C4-2B (cell line): ENCODE measurements at regions not wholly inside any gene's neighbourhood (a gene's known extent, or its start where the extent isn't known, plus 50 kb on each side); places are given as distances from the start of the nearest gene placed in this dataset.

Source experiments
- H3K27ac ChIP-seq: fragments of 450-650 bp; 2 replicates; pipeline ENCODE4 v1.5.1; 2017
- ZFX ChIP-seq: fragments of 450-650 bp; IDR thresholded peaks from 2 replicates; pipeline ENCODE4 v1.6.1; 2017
- TF ChIP-seq, protein P1 (sequence below): fragments of 450-650 bp; conservative IDR thresholded peaks from 2 replicates; pipeline ENCODE4 v1.5.1; 2017; ENCODE audit warnings: mild to moderate bottlenecking

DNA sequence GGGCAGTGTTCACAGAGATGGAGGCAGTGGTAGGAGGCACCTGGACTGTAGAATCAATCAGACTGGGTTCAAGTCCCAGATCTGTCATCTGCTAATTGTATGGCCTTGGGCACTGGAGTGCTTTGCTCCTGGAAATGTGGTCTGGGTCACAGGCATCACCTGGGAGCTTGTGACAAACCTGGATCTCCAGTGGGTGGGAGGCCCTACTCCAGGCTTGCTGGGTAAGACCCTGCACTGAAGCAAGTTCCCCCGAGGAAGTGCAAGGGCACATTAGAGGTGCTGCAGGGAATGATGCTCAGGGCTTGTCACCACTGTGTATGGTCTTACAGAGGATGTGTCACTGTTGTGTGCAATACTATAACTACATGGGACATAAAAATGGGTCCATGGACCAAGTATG, 220.5 kb upstream of the ID2 start:
- TF ChIP-seq, protein P1, sequence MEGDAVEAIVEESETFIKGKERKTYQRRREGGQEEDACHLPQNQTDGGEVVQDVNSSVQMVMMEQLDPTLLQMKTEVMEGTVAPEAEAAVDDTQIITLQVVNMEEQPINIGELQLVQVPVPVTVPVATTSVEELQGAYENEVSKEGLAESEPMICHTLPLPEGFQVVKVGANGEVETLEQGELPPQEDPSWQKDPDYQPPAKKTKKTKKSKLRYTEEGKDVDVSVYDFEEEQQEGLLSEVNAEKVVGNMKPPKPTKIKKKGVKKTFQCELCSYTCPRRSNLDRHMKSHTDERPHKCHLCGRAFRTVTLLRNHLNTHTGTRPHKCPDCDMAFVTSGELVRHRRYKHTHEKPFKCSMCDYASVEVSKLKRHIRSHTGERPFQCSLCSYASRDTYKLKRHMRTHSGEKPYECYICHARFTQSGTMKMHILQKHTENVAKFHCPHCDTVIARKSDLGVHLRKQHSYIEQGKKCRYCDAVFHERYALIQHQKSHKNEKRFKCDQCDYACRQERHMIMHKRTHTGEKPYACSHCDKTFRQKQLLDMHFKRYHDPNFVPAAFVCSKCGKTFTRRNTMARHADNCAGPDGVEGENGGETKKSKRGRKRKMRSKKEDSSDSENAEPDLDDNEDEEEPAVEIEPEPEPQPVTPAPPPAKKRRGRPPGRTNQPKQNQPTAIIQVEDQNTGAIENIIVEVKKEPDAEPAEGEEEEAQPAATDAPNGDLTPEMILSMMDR: no peak
- no peak for TF ChIP-seq ZFX

DNA sequence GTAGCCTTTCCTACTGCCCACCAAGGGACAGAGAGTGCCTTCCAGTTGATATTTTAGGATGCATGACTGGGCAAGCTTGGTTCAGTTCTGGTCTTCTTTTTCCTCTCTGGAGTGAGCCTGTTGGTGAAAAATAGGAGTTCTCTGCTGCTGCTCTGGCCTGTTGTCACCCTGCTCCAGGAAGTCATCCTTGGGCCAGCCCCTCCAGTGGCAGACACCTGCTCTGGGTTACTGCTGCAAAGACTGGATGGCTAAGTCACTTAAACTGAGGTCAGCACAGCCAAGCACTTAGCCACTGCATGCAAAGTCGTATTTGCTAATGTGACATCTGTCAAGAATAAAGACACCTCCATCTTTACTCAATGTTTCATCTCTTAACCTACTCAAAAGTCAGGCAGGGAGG, 219.6 kb upstream of the ID2 start:
- no peak for TF ChIP-seq ZFX
- TF ChIP-seq, protein P1: no peak
- no peak overlapping the region for H3K27ac ChIP-seq

More for the DNA sequence above, 220.5 kb upstream of the ID2 start:
- H3K27ac ChIP-seq: no peak overlapping the region

DNA sequence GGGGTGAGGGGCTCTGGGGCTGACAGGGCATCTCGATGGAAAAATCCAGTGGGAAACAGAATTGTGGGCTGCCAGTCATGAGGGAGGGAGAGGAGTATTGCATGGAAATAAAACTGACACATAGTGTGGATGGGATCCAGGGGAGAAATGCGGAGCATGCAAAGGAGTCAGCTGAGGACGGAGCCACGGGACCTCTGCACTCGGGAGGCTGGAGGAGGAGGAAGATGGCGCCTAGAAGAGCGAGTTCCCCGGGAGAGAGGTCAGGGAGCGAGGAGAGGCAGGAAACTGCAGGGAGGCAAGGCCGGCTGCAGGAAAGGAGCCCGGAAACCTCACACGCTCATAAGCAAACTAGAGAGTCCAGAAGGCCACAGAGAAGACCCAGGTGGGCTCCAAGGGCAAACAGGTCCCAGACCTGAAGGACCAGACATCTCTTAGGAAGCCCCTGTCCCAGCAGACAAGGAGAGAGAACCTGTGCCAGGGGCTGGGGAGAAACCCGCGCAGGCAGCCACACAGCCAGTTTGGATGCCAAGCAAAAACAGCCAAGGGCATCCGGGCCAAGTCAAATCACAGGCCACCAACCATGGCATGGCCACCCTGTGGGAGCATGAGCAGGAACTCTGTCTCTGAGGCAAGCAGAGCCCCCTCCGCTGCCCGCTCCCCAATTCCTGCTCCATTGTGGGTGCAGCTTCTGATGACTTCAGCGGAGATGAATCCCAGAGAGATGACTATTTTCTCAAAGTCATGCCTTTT, 218.8 kb upstream of the ID2 start:
- TF ChIP-seq, protein P1: no peak
- TF ChIP-seq ZFX: no peak
- no peak overlapping the region for H3K27ac ChIP-seq

DNA sequence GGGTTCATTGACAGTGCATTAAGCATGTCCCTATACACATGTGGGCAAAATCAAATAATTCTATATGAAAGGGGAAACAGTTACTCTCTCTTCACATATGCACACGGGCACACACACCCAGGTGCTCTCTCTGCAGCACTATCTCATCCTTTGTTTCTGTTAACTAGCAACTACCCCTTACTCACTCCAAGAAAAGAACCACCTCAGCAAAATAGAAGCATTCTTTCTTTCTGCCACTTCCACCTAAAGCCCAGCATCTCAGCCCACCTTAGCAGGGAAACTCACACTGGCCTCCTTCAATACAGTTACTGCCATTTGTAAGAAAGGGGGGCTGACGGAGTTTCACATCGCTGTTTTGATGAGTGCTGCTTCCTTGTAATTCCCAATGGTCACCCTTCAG, 216.3 kb upstream of the ID2 start:
- H3K27ac ChIP-seq: no peak overlapping the region
- no peak for TF ChIP-seq ZFX
- TF ChIP-seq, protein P1: no peak

DNA sequence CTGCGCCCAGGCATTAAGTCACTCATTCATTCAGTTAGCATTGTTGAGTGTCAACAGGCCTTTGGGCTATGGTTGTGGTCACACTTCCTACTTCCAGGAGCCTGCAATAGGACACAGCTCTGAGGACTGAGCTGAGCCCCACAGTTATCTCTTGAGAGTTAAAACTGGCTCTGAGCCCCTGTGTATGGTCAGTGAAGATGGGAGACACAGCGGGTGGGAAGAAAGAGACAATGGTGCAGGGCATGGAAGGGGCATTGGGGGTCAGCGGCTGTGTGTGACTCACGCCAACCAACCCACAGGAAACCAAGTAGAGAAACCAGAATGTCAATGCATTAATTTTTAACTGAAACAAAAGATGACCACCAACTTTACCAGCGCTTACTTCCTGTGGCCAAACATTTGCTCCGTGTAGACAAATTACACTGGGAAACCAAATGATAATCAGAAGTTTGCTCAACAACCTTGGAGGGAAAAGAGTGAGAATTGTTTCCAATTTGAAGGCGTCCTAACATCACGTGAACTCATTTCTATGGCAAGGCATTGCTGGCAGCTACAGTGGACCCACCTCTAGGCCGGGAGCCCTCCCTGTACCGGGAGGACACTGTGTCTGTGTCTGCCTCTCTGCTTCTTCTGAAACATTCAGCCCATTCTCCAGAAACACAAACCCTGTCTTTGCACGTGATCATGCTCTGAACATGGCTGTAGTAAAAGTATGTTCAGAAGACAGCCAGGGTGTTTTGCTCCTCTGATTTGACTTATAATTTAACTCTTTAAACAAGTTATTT, 212.0 kb upstream of the ID2 start:
- TF ChIP-seq, protein P1: no peak
- no peak for TF ChIP-seq ZFX
- no peak overlapping the region for H3K27ac ChIP-seq

DNA sequence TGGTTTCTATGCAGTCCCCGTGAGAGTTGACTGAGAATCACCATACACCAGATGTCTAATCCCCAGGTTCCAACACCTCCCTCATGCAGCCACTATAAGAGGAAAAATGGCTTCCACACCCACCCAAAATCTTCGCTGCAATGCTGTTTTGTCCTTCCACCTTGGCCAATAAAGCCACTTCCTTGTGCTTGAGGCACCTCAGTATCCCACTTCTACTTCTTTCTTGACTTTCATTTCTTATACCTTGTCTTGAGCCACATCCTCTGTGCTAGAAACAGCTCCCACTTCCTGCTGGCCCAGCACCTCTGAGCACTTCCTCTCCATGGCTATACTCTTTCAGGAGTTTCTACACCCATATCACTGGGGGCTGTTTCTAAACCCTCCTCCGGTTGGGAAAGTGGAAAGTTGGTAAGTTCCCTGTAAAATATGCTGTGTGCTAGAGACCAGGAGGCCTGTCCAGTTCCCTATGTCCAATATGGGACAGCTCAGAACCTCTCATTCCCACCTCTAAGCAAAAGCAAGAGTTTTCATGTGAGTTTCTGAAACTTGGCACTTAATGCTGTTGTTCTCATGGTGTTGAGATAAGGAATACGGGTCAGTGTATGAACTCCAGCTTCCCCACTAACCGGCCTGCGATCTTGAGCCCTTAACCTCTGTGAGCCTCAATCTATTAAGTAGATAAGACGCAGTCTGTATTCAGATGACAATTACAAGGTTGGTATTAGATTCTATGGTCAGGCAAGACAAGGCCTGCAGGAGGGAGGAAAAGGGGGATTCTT, 209.1 kb upstream of the ID2 start:
- TF ChIP-seq, protein P1: no peak
- H3K27ac ChIP-seq: no peak overlapping the region
